ENCODE measurements at regions not wholly inside any gene's neighbourhood (a gene's known extent, or its start where the extent isn't known, plus 50 kb on each side); places are given as distances from the start of the nearest gene placed in this dataset.

DNA sequence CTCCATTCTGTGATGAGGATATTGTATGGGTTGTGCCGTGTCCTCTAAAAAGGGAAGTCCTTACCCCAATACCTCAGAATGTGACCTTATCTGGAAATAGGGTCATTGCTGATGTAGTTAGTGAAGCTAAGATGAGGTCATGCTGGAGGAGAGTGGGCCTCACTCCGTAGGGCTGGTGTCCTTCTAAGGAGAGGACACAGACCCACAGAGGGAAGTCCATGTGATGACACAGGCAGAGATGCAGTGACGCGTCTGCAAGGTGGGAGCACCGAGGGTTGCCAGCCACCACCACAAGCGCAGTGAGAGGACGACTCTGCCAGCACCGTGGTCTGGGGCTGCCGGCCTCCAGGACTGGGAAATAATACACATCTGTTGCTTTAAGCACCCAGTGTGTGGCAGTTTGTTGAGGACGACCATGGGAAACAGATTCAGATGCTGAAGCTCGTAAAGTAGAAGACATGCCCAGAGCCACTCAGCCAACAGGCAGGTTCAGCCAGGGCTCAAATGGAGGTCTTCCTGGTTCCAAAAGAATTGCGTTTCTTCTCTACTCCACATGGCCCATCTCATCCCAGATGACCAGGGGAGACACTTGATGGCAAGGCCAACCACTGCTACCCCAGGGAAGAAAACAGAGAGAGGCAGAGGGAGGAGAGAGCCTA is 59.2 kb upstream of the DUSP22 start:
- ChIA-PET SMC1A (ENCODE audit: uncharacterized antibody, unreplicated experiment) (interaction anchor here (0.8 to 10.8 kb wide), 20 partner anchors 7 to 256 kb away, joined by 3 to 150 read pairs (median 6); no protein-coding TSS in a partner anchor), RAD21 (ENCODE audit: unreplicated experiment) (interaction anchor here (0.6 to 3.9 kb wide), 18 partner anchors 13 to 132 kb away, joined by 3 to 28 read pairs (median 4); no protein-coding TSS in a partner anchor), POLR2A (interaction anchor here (0.6 to 2.0 kb wide), 10 partner anchors 9 to 166 kb away, joined by 3 to 10 read pairs (median 6); partner anchors contain the start of gene DUSP22), CTCF (interaction anchor here (0.6 to 2.1 kb wide), 5 partner anchors 15 to 552 kb away, joined by 3 to 9 read pairs (median 4); no protein-coding TSS in a partner anchor)
- H3K4me3 ChIP-seq = no peak overlapping the region
- no peak overlapping the region for H3K9ac ChIP-seq (ENCODE audit: control insufficient read depth, insufficient read depth, low read length)
- no peaks in the 10 kb centered on the region for H3K27me3 ChIP-seq (replicated peaks in 1 of 2; ENCODE audit: control insufficient read depth in 2 of 2, insufficient read depth in 2 of 2, low read length in 1 of 2)
- in situ Hi-C loops (cut with MboI) = no loop called here
- no peaks in the 10 kb centered on the region for H4K20me1 ChIP-seq (ENCODE audit: control insufficient read depth, insufficient read depth)
- no peaks in the 10 kb centered on the region for H3K9me3 ChIP-seq (replicated peaks; ENCODE audit: control insufficient read depth, insufficient read depth, low read length)
- 90% methylated on average over 12 of the region's 12 CpGs for WGBS (ENCODE audit: insufficient coverage, insufficient replicate concordance, low lambda C conversion rate, missing lambda C conversion rate)
- peak overlapping the region; percentile 94 for H3K27ac ChIP-seq (ENCODE audit: control insufficient read depth, insufficient read depth)
- TF ChIP-seq CREM (IDR thresholded peaks at IDR 0.05; ENCODE audit: low read depth) = 0 out of 2 replicates have a peak, but pooled peaks have one; percentile 29
- no peak for TF ChIP-seq IRF4 (IDR thresholded peaks at IDR 0.05; ENCODE audit: low read depth, low read length)
- TF ChIP-seq SRF (IDR thresholded peaks at IDR 0.05; ENCODE audit: low read depth in 2 of 2, low read length in 2 of 2) = peak in 1 of 2 experiments; percentile 63; a peak in 2 of 4 replicates
- TF ChIP-seq ATF7 (IDR thresholded peaks at IDR 0.05; ENCODE audit: low read depth) = peak; percentile 23; the same call in 1 of the 2 replicates
- TF ChIP-seq SPI1 (IDR thresholded peaks at IDR 0.05; ENCODE audit: borderline replicate concordance, insufficient read depth, low read depth, low read length) = peak; percentile 64; the same call in 1 of the 2 replicates
- peaks cover 77% of the 10 kb centered on the region for H3K4me1 ChIP-seq (ENCODE audit: control insufficient read depth, insufficient read depth, low read length)
- no TSS peak for BruUV-seq (replicated peaks)
- H3K79me2 ChIP-seq (ENCODE audit: control insufficient read depth, insufficient read depth, low read length) = no peaks in the 10 kb centered on the region; the same call in none of the 2 replicates
- no peak overlapping the region for H3K4me2 ChIP-seq (ENCODE audit: control insufficient read depth, insufficient read depth)
- DNase-seq (ENCODE audit: low read depth, low spot score) (no peak), FAIRE-seq (no peak), ATAC-seq (no peak)
- intact Hi-C loops (cut with micrococcal nuclease; ENCODE audit: unreplicated experiment) = no loop called here
- no peaks in the 10 kb centered on the region for H3K36me3 ChIP-seq (ENCODE audit: control insufficient read depth in 2 of 2, insufficient read depth in 2 of 2, low read length in 1 of 2)
- H2AFZ ChIP-seq (ENCODE audit: control insufficient read depth, low read depth, low read length) = no peak overlapping the region
